ENCODE measurements at regions not wholly inside any gene's neighbourhood (a gene's known extent, or its start where the extent isn't known, plus 50 kb on each side); places are given as distances from the start of the nearest gene placed in this dataset.
"Not testable (repeated sequence)": the region's sequence is repeated elsewhere in the genome, so short reads cannot be mapped to it uniquely, and the experiment has no call there.

GRCh38 chr13:42424182-42424581, 149.8 kb upstream of the TNFSF11 start:
- POLR2A ChIA-PET: no interaction called here
- 32% methylated on average over 2 of the region's 2 CpGs for WGBS (ENCODE audit: missing lambda C conversion rate)
- Histone ChIP-seq H3K9me3 (no peaks in the 10 kb centered on the region), H3K4me3 (no peak overlapping the region), H3K4me2 (no peak overlapping the region), H3K27ac (no peak overlapping the region), H3K4me1 (no peaks in the 10 kb centered on the region)
- DNase-seq (ENCODE audit: low read depth in 1 of 2, low spot score in 1 of 2): no peak
- FAIRE-seq: no peak
- CTCF ChIA-PET: no interaction called here
- no peak for ATAC-seq
- no peak for TF ChIP-seq HOXB5 (CRISPR knock-in tag; IDR thresholded peaks at IDR 0.05)
- TF ChIP-seq HOXB13 (CRISPR knock-in tag; IDR thresholded peaks at IDR 0.05; ENCODE audit: low read depth): no peak

GRCh38 chr13:42445354-42445753, 128.6 kb upstream of the TNFSF11 start:
- no peak overlapping the region for H3K4me2 ChIP-seq
- no peak overlapping the region for H3K4me3 ChIP-seq
- TF ChIP-seq ESRRA (IDR thresholded peaks at IDR 0.05; ENCODE audit: borderline replicate concordance, low read length) (no peak), NFE2L2 (conservative IDR thresholded peaks at IDR 0.05; ENCODE audit: low read length) (no peak), HOXB13 (CRISPR knock-in tag; IDR thresholded peaks at IDR 0.05; ENCODE audit: low read depth) (no peak), BCL3 (IDR thresholded peaks at IDR 0.05) (no peak), RNF2 (IDR thresholded peaks at IDR 0.05; ENCODE audit: borderline replicate concordance, low read depth) (no peak), MAZ (IDR thresholded peaks at IDR 0.05; ENCODE audit: borderline replicate concordance, low read depth, low read length) (no peak), EHMT2 (IDR thresholded peaks at IDR 0.05; ENCODE audit: low read depth) (no peak), CTCF (IDR thresholded peaks at IDR 0.05) (no peak), USF2 (IDR thresholded peaks at IDR 0.05) (no peak), HES2 (IDR thresholded peaks at IDR 0.05) (no peak), FOSL2 (IDR thresholded peaks at IDR 0.05) (no peak), FOSL2 (CRISPR knock-in tag; IDR thresholded peaks at IDR 0.05) (no peak), ZC3H11A (IDR thresholded peaks at IDR 0.05) (no peak), HDAC2 (IDR thresholded peaks at IDR 0.05) (no peak), EP300 (IDR thresholded peaks at IDR 0.05) (no peak), NPAS2 (CRISPR knock-in tag; IDR thresholded peaks at IDR 0.05; ENCODE audit: borderline replicate concordance) (no peak), CBX2 (IDR thresholded peaks at IDR 0.05; ENCODE audit: borderline replicate concordance, low read depth) (no peak), SREBF2 (IDR thresholded peaks at IDR 0.05) (no peak), POLR2AphosphoS2 (conservative IDR thresholded peaks at IDR 0.05; ENCODE audit: low read length) (no peak)
- WGBS (ENCODE audit: missing lambda C conversion rate): 0% methylated on average over 1 of the region's 1 CpG
- POLR2A ChIA-PET: no interaction called here
- H3K27ac ChIP-seq: no peak overlapping the region
- H3K4me1 ChIP-seq: no peaks in the 10 kb centered on the region
- CTCF ChIA-PET: no interaction called here
- FAIRE-seq (no peak), DNase-seq (ENCODE audit: low read depth in 1 of 2, low spot score in 1 of 2) (no peak), ATAC-seq (no peak)
- H3K9me3 ChIP-seq: peaks cover 4% of the 10 kb centered on the region; the same call in 1 of the 3 replicates

GRCh38 chr13:42446597-42446996, 127.4 kb upstream of the TNFSF11 start:
- H3K4me1 ChIP-seq, FAIRE-seq, CTCF ChIA-PET: not testable (repeated sequence)

More at GRCh38 chr13:42446597-42446996, 127.4 kb upstream of the TNFSF11 start:
- H3K27ac ChIP-seq; H3K4me2 ChIP-seq; DNase-seq (ENCODE audit: low read depth in 1 of 2, low spot score in 1 of 2); H3K4me3 ChIP-seq; ATAC-seq; POLR2A ChIA-PET; H3K9me3 ChIP-seq: not testable (repeated sequence)
- WGBS (ENCODE audit: missing lambda C conversion rate): 37% methylated on average over 5 of the region's 5 CpGs
